ENCODE measurements at regions not wholly inside any gene's neighbourhood (a gene's known extent, or its start where the extent isn't known, plus 50 kb on each side); places are given as distances from the start of the nearest gene placed in this dataset.
A peak's percentile ranks its signal among the peaks of the same experiment; 100 is the strongest.

DNA sequence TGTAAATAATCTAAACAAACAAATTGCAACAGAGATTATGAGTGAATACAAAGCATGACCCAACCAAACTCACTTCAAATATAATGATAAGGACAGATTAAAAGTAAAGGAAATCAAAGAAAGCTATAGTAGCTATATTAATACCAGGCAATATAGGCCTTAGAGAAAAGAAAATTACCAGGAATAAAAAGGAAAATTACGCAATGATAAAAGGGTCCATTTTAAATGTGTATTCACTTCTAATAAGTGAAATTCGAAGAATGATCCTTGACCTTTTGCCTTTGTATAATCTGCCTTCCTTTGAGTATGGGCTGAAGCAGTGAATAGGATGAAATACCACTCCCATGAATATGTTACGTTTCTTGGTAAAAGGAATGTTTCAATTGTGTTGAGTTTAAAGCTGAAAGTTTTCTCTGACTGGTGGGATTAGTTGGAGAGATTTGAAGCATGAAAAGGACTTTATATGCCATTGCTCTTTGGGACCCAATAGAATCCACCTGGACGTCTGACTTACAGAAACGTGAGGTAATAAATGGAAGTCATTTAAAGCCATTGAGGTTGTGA lies 91.9 kb upstream of the HMGCLL1 start:
- no peak overlapping the region for H3K4me2 ChIP-seq (ENCODE audit: unreplicated experiment)
- no peak for DNase-seq
- no peaks in the 10 kb centered on the region; the same call in 1 of the 2 replicates for H3K9me2 ChIP-seq (ENCODE audit: insufficient read depth)
- no peaks in the 10 kb centered on the region for H3K4me1 ChIP-seq (ENCODE audit: insufficient read depth)
- no peak overlapping the region for H3K9ac ChIP-seq
- TF ChIP-seq EZH2phosphoT487 (IDR thresholded peaks at IDR 0.05; ENCODE audit: insufficient read depth, low read depth) (no peak), EZH2 (IDR thresholded peaks at IDR 0.05; ENCODE audit: insufficient read depth, poor library complexity, severe bottlenecking) (no peak)
- no peaks in the 10 kb centered on the region for H4K20me1 ChIP-seq (ENCODE audit: insufficient read depth)
- no peaks in the 10 kb centered on the region for H3K36me3 ChIP-seq (ENCODE audit: low read depth)
- H3K79me2 ChIP-seq (ENCODE audit: insufficient read depth), result no peaks in the 10 kb centered on the region
- no peak overlapping the region for H3K4me3 ChIP-seq
- H2AFZ ChIP-seq, result no peak overlapping the region
- in situ Hi-C loops (cut with MboI), result no loop called here
- H3K27me3 ChIP-seq (replicated peaks; ENCODE audit: insufficient read depth), result no peaks in the 10 kb centered on the region
- H3K27ac ChIP-seq, result no peak overlapping the region
- no peaks in the 10 kb centered on the region for H3F3A ChIP-seq (ENCODE audit: insufficient read depth)
- no peaks in the 10 kb centered on the region for H3K9me3 ChIP-seq (ENCODE audit: low read depth)
- 79 to 86% methylated on average over 5 of the region's 5 CpGs for WGBS, 2 experiments (ENCODE audit: low coverage in 1 of 2, low lambda C conversion rate in 2 of 2, missing lambda C conversion rate in 2 of 2)

DNA sequence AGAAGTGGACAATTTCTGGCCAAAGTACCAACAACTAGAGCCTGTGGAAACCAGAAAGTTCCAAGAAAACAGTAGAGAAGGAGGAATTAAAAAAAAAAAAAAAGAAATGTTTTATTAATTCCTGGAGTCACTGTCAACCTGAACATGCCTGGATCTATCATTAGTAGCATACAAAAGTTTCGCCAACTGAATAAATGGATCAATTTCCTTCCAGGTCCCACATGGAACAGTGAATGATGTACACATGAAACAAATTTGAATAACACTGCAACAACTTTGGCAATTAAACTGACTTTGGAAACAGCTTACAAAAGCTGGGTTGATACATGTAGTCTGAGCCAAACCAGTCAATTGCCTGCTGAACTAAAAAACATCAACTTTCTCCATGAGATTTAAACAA lies 90.0 kb upstream of the HMGCLL1 start:
- H3K36me3 ChIP-seq (ENCODE audit: low read depth), result no peaks in the 10 kb centered on the region

DNA sequence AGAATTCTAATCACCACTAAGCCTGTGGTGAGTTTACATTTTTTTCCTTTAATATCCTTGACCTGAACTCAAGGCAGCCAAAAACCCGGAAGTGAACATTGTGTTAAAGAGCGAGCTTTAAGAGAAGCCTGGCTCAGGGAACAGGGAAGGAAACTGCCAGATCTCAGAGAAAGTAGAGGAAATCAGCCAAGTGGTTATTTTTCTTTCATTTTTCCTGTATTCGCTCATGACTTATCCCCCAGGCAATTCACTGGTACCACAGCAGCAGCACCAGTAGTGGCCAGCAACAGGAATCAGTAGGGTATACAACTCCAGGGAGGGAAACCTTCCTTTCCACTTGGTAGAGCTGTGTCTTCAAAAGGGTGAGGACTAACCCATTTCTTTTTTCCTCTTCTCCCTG lies 89.6 kb upstream of the HMGCLL1 start:
- TF ChIP-seq EZH2phosphoT487 (IDR thresholded peaks at IDR 0.05; ENCODE audit: insufficient read depth, low read depth) (no peak), EZH2 (IDR thresholded peaks at IDR 0.05; ENCODE audit: insufficient read depth, poor library complexity, severe bottlenecking) (no peak)
- Histone ChIP-seq H3K79me2 (ENCODE audit: insufficient read depth) (no peaks in the 10 kb centered on the region), H3K9ac (no peak overlapping the region), H2AFZ (peak overlapping the region; percentile 39), H3K27ac (no peak overlapping the region), H3K27me3 (replicated peaks; ENCODE audit: insufficient read depth) (no peaks in the 10 kb centered on the region), H3F3A (ENCODE audit: insufficient read depth) (no peaks in the 10 kb centered on the region), H4K20me1 (ENCODE audit: insufficient read depth) (no peaks in the 10 kb centered on the region), H3K9me3 (ENCODE audit: low read depth) (no peaks in the 10 kb centered on the region), H3K36me3 (ENCODE audit: low read depth) (no peaks in the 10 kb centered on the region), H3K4me3 (no peak overlapping the region), H3K4me1 (ENCODE audit: insufficient read depth) (no peaks in the 10 kb centered on the region), H3K9me2 (ENCODE audit: insufficient read depth) (no peaks in the 10 kb centered on the region; the same call in 1 of the 2 replicates), H3K4me2 (ENCODE audit: unreplicated experiment) (no peak overlapping the region)
- DNase-seq, result peak; percentile 21
- in situ Hi-C loops (cut with MboI), result no loop called here
- WGBS, 2 experiments (ENCODE audit: low coverage in 1 of 2, low lambda C conversion rate in 2 of 2, missing lambda C conversion rate in 2 of 2), result 6 to 13% methylated on average over 3 of the region's 3 CpGs

More for the DNA sequence above, 90.0 kb upstream of the HMGCLL1 start:
- Histone ChIP-seq H3K27me3 (replicated peaks; ENCODE audit: insufficient read depth) (no peaks in the 10 kb centered on the region), H3K27ac (no peak overlapping the region), H3K4me2 (ENCODE audit: unreplicated experiment) (no peak overlapping the region), H3K4me3 (no peak overlapping the region), H3F3A (ENCODE audit: insufficient read depth) (no peaks in the 10 kb centered on the region), H3K79me2 (ENCODE audit: insufficient read depth) (no peaks in the 10 kb centered on the region), H3K4me1 (ENCODE audit: insufficient read depth) (no peaks in the 10 kb centered on the region), H3K9me3 (ENCODE audit: low read depth) (no peaks in the 10 kb centered on the region), H4K20me1 (ENCODE audit: insufficient read depth) (no peaks in the 10 kb centered on the region), H3K9ac (no peak overlapping the region), H3K9me2 (ENCODE audit: insufficient read depth) (no peaks in the 10 kb centered on the region; the same call in 1 of the 2 replicates), H2AFZ (peak overlapping the region; percentile 39)
- no peak for DNase-seq
- 52 to 58% methylated on average over 1 of the region's 1 CpG for WGBS, 2 experiments (ENCODE audit: low coverage in 1 of 2, low lambda C conversion rate in 2 of 2, missing lambda C conversion rate in 2 of 2)
- in situ Hi-C loops (cut with MboI), result no loop called here
- TF ChIP-seq EZH2phosphoT487 (IDR thresholded peaks at IDR 0.05; ENCODE audit: insufficient read depth, low read depth), result no peak
- TF ChIP-seq EZH2 (IDR thresholded peaks at IDR 0.05; ENCODE audit: insufficient read depth, poor library complexity, severe bottlenecking), result no peak

DNA sequence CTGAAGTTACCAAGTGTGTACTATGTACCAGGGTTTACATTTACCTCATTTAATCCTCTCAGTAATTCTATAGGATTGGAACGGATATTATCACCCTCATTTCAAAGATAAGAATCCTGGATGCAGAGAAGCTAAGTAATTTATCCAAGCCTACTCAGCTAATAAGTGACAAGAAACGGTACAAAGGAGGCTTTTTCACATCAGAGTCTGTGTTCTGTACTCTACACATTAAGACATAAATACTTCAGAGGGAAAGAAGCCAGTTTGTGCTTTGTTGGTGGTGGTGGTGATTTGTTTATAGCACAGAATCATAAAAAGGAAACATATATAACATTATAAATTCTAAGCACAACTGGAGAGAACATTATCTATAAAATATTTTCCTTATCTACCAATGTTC lies 88.3 kb upstream of the HMGCLL1 start:
- TF ChIP-seq EZH2 (IDR thresholded peaks at IDR 0.05; ENCODE audit: insufficient read depth, poor library complexity, severe bottlenecking) (no peak), EZH2phosphoT487 (IDR thresholded peaks at IDR 0.05; ENCODE audit: insufficient read depth, low read depth) (no peak)
- Histone ChIP-seq H3K4me1 (ENCODE audit: insufficient read depth) (no peaks in the 10 kb centered on the region), H3K27me3 (replicated peaks; ENCODE audit: insufficient read depth) (no peaks in the 10 kb centered on the region), H3K9me2 (ENCODE audit: insufficient read depth) (no peaks in the 10 kb centered on the region; the same call in 1 of the 2 replicates), H2AFZ (no peak overlapping the region), H3K9ac (no peak overlapping the region), H3K36me3 (ENCODE audit: low read depth) (no peaks in the 10 kb centered on the region), H3K79me2 (ENCODE audit: insufficient read depth) (no peaks in the 10 kb centered on the region), H3K4me2 (ENCODE audit: unreplicated experiment) (no peak overlapping the region), H3K27ac (no peak overlapping the region), H4K20me1 (ENCODE audit: insufficient read depth) (no peaks in the 10 kb centered on the region), H3K9me3 (ENCODE audit: low read depth) (no peaks in the 10 kb centered on the region), H3F3A (ENCODE audit: insufficient read depth) (no peaks in the 10 kb centered on the region), H3K4me3 (no peak overlapping the region)
- WGBS, 2 experiments (ENCODE audit: low coverage in 1 of 2, low lambda C conversion rate in 2 of 2, missing lambda C conversion rate in 2 of 2), result 58 to 59% methylated on average over 2 of the region's 2 CpGs
- in situ Hi-C loops (cut with MboI), result no loop called here
- DNase-seq, result no peak
